GOT3 (cell line): ENCODE measurements at regions not wholly inside any gene's neighbourhood (a gene's known extent, or its start where the extent isn't known, plus 50 kb on each side); places are given as distances from the start of the nearest gene placed in this dataset.

Experiments used
- DNase-seq: peaks from one replicate; lab custom pipeline; 2025; ENCODE audit warnings: mixed read lengths; lab: John Stamatoyannopoulos, UW

DNA sequence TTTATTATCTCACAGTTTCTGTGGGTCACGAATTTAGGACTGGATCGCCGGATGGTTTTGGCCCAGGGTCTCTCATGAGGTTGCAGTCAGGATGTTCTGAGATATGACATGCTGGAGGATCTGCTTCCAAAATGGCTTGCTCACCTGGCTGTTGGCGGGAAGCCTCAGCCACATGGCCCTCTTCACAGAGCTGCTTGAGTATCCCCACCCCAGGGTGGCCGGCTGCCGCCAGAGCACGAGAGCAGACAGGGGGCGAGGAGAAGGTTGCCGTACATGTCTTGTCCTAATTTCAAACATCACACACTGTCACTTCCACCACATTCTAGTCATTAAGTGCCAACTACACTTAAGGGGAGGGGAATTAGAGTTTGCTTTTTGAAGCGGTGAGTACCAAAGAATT lies 365.8 kb downstream of the FGFR2 start:
- DNase-seq: no peak

DNA sequence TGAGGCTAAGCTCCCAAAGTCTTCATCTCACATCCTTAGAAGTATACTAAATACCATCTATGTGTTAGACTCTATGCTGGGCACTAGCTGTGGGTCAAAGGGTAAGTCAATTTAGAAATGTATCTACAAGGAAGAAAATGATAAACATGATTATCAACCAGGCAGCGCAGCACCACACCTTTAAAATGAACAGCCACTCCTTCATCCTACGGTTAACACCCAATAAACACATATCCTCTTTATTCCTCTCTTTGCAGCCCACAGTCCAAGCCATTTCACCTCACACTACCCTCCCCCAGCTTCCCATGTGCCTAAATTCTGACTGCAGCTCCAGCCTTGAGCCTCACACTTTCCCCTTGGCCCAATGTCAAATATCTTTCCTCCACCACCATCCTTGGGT lies 362.6 kb downstream of the FGFR2 start:
- DNase-seq: no peak

DNA sequence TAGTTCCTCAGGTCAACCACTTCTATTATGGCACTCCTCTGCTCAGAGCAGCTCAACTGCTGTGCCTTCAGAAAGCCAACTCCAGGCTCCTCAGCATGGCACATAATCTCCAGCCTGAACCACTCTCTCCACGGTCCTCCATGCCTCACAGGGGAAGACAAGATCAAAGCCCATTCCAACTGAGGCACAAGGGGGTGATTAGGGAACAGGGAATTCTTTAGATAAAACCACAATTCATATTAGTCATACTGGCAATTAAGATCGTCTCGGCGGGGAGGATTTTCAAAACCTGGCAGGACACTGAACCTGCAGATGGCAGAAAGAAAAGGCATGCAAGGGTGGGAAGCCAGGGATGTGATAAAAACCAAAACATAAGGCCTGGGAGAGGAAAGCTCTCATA lies 361.6 kb downstream of the FGFR2 start:
- DNase-seq: no peak

DNA sequence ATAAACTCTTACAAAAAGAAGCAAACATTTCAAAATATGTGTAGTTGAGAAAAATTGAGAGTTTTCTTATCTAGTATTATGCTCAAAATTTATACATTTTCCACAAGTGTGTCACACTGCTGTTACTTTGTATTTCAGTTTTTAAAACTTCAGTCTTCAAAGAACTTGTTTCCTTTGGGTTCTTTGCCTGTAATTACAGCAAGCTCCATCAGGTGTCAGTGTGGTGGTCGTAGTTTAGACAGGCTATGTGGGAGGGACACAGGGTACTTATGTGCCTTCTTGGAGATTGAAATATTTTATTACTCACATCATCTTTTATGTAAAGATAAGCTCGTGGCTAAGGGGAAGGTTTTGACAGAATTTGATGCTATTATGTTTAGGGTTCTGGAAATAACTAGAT lies 360.5 kb downstream of the FGFR2 start:
- DNase-seq: no peak

DNA sequence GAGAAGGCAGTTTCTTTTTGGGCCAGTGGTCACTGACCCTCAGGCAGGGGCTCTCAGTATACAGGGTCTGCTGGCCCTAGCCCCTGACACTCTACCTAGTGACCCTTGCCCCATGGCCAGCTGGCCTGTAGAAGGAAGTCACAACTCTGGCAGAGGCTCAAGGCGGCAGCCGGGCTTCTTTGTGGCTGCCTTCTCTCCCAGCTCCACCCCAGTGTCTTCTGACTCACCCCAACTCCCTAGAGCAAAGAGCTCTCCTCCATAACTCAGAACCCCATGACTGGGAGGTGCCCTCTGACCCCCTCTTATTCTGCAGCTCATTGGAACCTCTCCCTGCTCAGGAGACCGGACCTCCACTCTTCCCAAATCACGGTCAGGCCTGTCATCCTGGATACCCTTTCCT lies 358.2 kb downstream of the FGFR2 start:
- DNase-seq: no peak

DNA sequence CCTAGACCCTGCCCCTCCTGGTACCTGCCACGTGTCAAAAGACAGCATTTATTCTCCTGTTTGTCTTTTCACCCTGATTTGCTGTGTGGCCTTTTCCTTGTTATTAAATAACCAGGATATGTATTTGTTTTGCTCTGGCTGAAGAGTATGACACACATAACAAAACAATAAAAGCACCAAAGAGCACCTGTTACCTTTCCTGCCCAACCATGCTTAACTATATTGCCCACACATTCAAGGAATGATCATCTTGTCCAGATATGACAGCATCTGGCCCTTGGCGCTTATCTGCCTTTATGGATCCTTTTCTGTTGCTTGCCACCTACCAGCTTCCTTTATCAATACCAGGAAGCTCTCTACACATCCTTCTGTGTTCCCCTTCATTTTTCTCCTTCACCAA lies 357.7 kb downstream of the FGFR2 start:
- DNase-seq: no peak

DNA sequence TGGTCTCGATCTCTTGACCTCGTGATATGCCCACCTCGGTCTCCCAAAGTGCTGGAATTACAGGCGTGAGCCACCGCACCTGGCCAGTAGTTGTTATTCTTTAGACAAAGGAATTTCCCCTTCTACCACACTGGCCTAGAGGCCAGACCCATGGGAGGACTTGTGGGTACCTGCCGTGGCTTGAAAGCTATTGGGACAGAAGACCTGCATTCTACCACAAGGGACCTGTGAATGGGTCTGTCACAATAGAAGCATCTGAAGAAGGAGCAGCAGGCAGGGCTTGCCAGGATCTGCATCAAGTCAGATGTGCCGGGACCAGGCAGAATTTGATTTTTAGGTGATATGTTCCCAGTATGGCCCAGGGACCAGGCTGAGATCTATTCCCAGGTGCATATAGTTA lies 356.9 kb downstream of the FGFR2 start:
- DNase-seq: no peak

DNA sequence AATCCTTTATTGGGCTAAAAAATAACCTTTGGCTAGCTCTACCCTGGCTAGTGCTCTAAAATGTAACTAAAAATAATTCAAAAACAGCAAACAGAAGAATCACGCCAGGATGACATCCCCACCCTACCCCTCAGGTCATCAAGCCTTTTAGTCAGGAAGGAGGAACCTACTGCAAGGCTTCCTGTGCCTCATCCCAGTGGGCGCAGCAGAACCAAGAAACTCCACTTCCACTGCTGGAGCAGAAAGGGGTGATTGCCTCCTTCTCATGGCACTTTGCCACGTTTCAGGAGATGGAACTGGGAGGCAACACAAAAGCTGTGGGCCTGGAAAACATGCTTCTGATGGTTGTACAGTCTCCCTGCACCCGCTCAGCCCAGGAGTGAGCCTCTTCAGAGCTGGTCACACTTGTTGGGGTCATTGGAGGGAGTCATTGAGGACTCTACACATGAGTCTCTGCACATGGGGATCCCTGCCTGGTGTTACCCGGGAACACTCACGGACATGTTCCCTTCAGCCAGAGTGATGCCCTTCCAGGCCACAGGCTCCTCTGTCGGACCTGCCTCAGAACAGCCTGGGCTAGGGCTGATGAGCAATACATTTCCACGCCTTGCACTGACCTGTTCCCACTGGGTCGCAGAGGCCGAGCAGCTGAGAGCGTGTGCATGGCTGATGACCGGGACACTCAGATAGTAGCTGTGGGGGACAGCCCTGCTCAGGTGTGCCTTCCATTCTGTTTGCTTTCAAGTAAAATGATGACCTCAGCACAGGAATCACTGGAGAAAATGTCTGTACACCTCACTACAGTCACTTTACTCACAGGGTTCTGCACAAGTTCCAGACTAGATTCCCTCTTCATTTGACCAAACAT lies 355.3 kb downstream of the FGFR2 start:
- DNase-seq: no peak

DNA sequence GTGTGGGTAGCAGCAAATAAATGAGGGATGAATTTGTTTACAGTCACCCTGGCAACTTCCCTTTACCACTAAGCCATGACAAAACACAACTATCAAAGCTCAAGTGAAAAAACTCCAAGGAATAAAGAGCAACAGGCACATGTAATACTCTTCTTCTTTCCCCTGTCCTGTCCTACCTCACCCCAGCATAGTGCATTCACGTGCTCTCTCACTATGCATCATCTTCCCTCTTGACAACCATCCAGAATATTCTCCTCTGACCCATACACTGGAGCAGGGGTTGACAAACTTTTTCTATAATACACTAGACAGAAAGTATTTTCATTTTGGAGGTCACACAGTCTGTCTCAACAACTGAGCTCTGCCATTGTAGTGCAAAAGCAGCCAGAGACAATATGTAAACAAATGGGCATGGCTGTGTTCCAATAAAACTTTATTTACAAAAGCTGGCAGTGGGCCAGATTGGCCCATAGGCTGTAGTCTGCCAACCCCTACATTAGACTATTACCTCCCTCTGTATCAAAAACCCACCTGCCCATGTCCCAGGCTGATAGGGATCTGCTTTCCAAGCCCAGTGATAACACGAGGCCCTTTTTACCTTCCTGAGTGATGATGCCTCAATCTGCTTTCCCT lies 354.5 kb downstream of the FGFR2 start:
- DNase-seq: no peak

DNA sequence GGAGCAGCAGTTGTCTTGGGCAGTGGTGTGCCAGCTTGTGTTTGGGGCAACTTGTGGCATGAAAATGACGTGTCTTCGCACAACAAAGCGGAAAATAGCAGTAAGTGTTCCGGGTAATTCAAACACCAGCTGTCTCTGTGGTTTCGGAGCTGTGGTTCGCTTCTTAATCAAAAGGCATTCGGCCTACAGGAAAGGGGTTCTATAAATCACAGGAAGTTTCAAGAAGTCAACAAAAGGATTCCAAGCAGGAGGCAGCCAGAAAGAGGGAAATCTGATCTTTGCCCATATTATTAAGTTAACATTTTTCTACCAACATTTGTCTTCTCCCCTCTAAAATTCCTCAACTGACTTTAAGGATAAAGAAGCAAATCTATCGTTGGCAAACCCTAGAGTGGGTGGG lies 353.4 kb downstream of the FGFR2 start:
- DNase-seq: no peak

DNA sequence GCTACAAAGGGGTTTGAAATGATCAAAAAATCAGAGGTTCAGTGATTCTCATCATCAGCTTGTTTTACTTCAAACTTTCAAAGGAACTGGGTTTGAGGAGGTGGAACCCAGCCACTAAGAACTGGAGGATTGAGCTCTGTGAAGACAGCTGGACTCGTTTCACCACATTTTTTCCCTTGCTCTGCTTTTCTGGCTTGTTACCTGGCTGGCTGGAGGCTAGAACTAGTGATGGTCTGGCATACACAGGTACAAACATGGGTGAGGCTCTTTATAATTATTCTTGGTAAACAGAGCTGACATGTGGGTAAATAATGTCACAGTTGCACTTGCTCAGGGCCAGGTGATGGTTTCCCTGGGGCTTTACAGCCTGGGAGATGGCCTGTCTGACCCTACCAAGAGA lies 352.5 kb downstream of the FGFR2 start:
- DNase-seq: no peak

DNA sequence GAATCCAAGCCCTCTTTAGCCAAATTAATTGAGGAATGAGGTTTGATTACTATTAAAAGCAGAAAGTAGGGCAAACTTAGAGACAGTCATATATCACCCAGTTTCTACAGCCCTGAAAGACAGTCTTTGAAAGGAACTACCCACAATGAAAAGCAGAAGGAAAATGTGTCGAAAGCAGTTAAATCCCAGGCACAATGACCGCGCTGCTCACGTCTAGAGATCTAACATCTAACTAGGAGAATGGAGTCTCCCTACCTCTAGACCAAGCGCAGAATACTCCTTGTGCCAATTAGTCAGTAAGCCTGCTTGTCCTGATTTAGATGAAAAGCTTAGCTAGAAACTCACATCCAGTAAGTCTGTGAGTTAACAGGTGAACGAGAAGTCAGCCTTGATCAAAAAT lies 350.0 kb downstream of the FGFR2 start:
- DNase-seq: no peak

DNA sequence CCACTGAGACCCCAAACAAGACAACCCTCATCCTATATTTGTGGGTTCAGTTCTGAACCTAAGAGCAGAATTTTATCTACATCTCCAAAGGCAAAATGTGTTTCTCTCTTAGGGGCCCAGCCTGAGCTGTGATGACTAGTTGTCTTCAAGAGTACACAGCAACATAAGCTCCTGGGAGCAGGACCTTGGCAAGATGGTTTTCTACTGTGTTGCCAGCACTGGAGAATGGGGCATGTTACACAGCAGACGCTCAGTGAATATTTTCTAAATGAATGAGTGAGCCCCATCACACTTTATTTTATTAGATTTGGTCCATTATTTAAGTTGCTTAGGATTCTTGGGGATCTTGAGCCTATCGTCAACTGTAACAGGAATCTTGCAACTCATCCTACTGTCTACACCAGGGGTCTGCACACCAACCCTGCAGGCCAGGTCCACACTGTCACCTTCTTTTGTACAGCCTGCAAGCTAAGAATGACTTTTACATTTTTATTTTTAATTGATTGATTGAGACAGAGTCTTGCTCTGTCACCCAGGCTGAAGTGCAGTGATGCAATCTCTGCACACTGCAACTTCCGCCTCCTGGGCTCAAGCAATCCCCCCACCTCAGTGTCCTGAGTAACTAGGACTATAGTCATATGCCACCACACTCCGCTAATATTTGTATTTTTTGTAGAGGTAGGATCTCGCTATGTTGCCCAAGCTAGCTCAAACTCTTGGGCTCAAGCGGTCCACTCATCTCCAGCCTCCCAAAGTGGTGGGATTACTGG lies 347.1 kb downstream of the FGFR2 start:
- DNase-seq: no peak

DNA sequence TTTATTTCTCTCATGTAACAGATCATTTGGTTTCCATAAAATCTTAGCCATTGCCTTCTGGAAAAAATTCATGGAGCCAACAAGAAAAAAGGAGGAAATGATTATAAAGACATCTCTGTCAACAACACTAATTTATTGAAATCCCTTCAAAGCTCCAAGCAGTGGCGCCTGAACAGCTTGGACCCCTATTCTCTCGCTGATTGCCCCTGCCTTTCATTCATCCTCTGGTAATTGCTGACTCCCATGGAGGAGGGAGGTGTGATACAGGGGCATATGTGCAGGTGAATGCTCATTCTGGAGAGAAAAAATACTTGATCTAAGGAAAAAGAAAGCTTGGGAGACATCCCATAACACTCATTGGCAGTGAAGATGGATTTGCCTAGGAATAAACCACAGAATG lies 345.5 kb downstream of the FGFR2 start:
- no peak for DNase-seq

DNA sequence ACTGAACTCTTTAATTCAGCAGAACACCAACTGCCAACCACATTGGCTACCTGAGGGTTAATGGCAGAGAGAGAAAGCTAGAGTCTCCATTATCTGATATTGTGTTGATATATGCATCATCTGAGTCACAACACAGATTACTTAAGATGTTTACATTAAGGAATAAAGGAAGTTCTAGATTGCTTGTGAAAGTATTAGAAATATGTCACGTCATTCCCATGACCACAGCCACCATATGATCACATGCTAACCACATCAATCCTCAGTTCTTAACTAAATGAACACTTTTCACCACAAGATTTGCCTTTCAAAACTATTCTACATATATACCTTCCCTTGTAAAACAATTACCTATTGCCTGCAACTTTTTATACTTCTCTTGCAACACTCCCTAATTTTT lies 337.9 kb downstream of the FGFR2 start:
- no peak for DNase-seq

DNA sequence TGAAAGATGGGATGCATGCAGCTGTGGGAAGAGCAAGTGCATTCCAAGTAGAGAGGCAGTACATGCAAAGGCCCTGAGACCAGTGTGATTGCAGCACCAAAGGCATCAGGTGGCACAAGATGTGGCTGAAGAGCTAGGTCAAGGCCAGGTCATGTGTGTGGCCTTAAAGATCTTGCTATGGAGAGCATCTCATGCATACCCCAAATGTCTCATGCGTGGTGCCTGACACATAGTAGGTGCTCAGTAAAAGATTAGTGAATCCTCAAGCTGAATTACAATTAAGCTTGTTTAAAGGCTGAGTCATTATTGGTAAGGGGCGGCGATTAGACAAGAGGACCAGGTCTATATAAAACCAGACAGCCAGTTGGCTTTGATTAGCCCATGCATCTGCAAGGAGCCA lies 336.6 kb downstream of the FGFR2 start:
- DNase-seq: no peak

DNA sequence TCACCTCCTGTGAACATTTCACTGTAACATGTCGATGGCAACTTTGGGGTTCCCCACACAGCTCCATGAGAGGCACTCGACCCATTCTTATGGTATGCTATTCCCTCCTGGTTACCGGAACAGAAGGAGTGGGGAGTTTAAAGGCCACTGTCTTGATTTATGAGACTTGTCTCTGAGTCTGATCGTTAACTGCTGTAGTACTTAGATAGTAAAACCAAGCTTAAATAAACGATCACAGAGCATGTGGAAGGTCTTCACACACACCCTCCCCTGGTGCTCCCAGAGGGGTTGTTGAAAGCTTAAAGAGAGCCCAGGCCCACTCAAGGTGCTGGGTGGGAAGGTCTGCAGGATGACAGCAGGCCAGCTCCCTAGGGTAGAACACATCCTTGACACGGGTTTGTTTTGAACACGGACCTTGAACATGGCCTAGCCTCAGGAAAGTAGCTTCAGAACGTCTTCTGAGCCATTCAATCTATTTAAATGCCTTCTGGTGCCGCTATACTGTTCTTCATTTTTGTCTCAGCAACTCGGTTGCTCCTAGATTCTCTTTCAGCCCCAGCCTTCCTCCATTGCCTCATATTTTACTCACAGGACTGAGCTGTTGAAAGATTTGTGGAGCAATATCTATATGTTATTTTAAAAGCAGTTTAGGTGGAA lies 335.3 kb downstream of the FGFR2 start:
- DNase-seq: no peak

DNA sequence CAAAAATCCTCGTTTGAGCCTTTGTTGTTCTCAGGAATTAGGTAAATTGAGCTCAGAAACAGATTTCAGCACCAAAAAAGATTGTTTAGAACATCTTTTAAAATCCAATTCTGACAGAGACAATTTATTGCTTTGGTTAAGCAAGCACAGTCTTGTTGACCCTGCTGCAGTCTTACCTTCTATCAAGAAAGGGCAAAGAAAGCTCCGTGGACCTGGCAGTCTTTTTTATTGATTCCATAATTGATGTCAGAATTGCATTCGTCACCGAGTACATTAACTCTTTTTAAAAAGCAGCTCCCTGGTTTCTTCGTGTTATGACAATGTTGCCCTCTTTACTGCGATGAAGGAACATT lies 334.8 kb downstream of the FGFR2 start:
- no peak for DNase-seq

DNA sequence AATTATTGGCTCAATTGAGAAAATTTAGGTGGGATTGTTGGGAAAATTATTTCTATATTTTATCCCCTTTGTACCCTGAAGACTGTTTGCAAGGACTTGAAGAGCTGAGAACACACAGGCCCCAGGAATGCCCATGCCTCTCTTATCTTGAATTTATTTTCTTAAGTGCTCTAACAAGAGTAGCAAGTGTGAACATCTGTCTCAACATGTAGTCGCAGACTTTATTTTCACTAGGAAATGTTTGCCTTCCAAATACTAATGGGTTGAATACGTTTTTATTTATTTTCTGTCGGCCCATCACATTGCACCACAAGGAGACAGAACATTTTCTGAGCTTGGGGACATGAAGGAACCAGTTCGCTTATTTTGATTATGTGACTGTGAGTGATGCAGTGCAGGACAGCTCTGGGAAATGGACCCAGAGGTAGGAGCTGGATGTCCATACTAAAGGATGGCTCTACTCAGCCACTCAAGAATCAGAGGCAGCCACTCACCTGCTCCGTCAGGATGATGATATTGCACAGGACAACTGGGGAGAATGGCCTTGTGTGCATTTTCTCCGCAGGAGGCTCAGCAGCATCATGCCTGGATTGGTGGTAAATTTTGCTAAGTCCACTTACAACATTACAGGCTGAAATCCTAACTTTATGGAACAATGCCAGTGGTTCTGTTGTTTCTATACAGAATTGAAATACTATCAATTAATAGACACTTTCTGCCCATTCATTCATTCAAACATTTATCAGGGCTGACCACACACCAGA lies 332.7 kb downstream of the FGFR2 start:
- no peak for DNase-seq

DNA sequence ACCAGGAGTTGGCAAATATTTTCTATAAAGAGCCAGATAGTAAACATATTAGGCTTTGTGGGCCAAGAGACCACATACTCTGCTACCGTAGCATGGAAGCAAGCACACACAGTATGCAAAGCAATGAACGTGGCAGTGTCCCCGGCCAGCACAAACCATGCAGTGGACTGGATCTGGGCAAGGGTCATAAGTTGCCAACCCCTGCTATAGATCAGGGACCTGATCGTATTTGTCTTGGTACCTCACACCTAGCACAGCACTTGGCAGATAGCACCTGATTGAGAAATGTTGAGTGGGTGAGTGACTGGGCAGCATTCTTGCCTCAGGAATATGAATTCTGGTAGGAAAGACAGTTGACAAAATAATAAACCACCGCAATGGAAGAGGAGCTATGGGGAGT lies 331.9 kb downstream of the FGFR2 start:
- DNase-seq: no peak

DNA sequence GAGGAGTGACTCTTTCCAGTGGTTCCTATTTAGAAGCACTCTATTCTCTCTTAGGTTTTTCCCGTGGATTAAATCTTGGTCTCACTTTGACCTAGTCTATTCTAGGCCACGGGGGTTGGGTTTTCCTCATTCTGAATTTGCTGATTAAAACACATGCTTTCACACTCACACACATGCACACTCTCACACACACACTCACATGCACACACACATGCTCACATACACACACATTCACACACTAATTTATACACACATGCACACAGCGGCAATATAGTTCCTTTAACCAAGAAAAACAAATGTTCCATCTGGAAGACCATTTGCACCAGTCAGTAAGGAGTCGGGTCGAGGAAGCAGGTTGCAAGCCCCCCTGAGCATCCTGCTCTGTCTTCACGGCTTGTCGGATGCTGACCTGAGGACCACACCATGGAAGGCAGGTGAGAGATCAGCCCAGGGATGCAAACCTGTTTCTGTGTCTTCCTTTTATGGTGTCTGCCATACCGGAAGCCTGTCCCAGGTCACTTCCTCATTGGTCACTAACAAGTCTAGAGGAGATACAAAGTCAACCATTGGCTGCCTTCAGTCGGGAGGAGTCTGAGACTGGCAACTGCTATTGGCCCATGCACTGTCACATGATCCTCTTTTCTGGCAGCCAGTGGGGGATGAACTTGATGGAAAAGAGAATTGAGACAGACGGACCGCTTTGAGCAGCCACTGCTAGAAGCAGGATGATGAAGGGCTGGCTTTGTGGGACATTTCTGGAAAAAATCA lies 330.8 kb downstream of the FGFR2 start:
- no peak for DNase-seq
